Bronchial epithelial cell (primary cell): ENCODE measurements at regions not wholly inside any gene's neighbourhood (a gene's known extent, or its start where the extent isn't known, plus 50 kb on each side); places are given as distances from the start of the nearest gene placed in this dataset.

Experiments used
- DNase-seq: peaks from one replicate; pipeline ENCODE4 v3.0.0-alpha.2; 2010; ENCODE audit warnings: low read depth
- FAIRE-seq: peaks from 2 replicates; lab custom pipeline; 2011; peaks lifted over from hg19 to GRCh38; lab: Jason Lieb, UNC
- H3K27me3 ChIP-seq: 2 replicates; pipeline ENCODE4 v1.5.1; 2011; ENCODE audit warnings: low read length; ENCODE audit not compliant: control insufficient read depth, insufficient read depth
- H3K36me3 ChIP-seq: 2 replicates; pipeline ENCODE4 v1.5.1; 2011; ENCODE audit warnings: low read length; ENCODE audit not compliant: control insufficient read depth, insufficient read depth
- H3K4me3 ChIP-seq: 2 replicates; pipeline ENCODE4 v1.5.1; 2011; ENCODE audit warnings: mild to moderate bottlenecking, low read depth, low read length, control low read depth
- TF ChIP-seq, protein P1 (sequence below): IDR thresholded peaks from 2 replicates; pipeline ENCODE4 v1.5.1; 2011; ENCODE audit warnings: mild to moderate bottlenecking, moderate library complexity, low read length, control low read depth, inconsistent platforms; ENCODE audit not compliant: insufficient read depth, severe bottlenecking

DNA sequence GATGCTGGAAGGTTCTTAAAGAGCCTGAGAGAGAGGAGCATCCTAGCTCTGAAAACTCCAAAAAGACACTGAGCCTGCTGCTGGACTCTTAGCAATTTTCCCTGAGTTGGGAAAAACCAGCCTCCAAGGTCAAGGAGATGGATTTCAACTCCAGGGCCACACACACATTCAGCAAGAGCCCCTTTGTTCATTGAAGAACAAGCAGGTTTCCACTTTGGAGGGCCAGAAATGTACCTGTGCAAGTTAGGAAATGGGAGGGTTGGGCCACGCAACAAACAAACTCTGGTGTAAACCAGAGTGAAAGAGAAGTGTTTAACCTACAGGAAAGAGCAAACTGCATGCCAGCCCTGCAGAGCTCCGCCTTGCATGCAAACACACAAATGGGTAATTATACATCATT, 264.8 kb upstream of the RPL38 start:
- H3K27me3 ChIP-seq = no peaks in the 10 kb centered on the region
- no peaks in the 10 kb centered on the region for H3K36me3 ChIP-seq
- H3K4me3 ChIP-seq = no peak overlapping the region
- TF ChIP-seq, protein P1, sequence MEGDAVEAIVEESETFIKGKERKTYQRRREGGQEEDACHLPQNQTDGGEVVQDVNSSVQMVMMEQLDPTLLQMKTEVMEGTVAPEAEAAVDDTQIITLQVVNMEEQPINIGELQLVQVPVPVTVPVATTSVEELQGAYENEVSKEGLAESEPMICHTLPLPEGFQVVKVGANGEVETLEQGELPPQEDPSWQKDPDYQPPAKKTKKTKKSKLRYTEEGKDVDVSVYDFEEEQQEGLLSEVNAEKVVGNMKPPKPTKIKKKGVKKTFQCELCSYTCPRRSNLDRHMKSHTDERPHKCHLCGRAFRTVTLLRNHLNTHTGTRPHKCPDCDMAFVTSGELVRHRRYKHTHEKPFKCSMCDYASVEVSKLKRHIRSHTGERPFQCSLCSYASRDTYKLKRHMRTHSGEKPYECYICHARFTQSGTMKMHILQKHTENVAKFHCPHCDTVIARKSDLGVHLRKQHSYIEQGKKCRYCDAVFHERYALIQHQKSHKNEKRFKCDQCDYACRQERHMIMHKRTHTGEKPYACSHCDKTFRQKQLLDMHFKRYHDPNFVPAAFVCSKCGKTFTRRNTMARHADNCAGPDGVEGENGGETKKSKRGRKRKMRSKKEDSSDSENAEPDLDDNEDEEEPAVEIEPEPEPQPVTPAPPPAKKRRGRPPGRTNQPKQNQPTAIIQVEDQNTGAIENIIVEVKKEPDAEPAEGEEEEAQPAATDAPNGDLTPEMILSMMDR = no peak
- DNase-seq (no peak), FAIRE-seq (no peak)

DNA sequence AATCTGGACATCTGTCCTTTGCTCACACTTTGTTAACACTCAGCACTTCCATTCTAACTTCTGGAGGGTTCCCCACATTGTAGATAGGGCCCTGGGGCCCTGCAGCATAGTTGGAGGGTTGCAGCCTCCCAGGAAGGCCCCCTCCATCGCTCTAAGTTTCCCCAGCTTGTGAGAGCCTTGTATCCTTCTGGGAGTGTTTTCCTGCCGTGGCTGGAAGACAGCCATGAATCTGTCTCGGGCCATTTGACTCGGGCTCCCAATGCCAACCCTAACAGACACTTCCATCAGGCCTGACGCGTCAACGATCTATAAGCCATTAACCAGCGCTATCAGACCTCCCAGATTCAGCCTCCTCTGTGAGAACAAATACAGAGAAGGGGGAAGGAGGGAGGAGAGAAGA, 263.7 kb upstream of the RPL38 start:
- no peak overlapping the region for H3K4me3 ChIP-seq
- FAIRE-seq = no peak
- no peaks in the 10 kb centered on the region for H3K27me3 ChIP-seq
- TF ChIP-seq, protein P1 = no peak
- no peaks in the 10 kb centered on the region for H3K36me3 ChIP-seq
- no peak for DNase-seq

GRCh38 chr17:73940511-73940910, 263.0 kb upstream of the RPL38 start:
- no peak for DNase-seq
- no peaks in the 10 kb centered on the region for H3K36me3 ChIP-seq
- no peak for FAIRE-seq
- TF ChIP-seq, protein P1 = no peak
- H3K27me3 ChIP-seq = no peaks in the 10 kb centered on the region
- no peak overlapping the region for H3K4me3 ChIP-seq

- Histone ChIP-seq H3K27me3 (no peaks in the 10 kb centered on the region), H3K4me3 (no peak overlapping the region), H3K36me3 (no peaks in the 10 kb centered on the region)
- no peak for FAIRE-seq
- TF ChIP-seq, protein P1 = no peak
- no peak for DNase-seq
Observed at GRCh38 chr17:73941919-73942530, 261.5 kb upstream of the RPL38 start.

DNA sequence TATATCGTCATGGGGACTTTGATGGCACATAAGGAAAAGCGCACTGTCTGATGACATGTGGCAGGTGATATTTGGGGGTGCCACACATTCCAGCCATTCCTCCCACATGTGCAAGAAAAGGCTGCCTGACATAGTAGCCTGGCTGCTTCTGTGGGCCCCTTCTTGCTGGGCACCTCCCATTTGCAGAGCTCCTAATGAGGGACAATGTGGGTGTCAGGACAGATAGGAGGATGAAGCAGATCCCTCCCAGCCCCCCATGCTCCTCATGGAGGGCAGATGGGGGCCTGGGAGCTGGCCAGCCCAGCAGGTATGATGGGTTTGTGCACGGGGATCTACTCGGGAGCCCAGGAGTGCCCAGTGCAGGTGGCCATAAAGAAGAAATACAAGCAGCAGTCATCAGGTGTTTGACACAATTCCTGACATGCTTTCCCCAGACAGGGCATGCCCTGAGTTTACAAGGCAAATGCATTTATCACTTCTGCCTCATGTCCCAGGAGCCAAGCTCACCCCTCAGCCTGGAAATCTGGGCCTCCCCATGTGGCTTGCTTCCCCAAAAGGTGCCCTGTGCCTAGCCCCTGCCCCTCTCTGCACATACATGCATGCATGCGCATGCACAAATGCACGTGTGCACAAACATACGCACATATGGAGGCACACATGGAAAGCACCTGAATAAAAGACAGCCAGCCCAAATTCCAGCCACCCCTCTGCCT, 260.6 kb upstream of the RPL38 start:
- TF ChIP-seq, protein P1 = no peak
- Histone ChIP-seq H3K27me3 (no peaks in the 10 kb centered on the region), H3K36me3 (no peaks in the 10 kb centered on the region), H3K4me3 (no peak overlapping the region)
- DNase-seq = no peak
- FAIRE-seq = no peak
